K562 (cell line): ENCODE measurements at regions not wholly inside any gene's neighbourhood (a gene's known extent, or its start where the extent isn't known, plus 50 kb on each side); places are given as distances from the start of the nearest gene placed in this dataset.

Source experiments
- ATAC-seq: fragments of 200-7000 bp; cut with Tn5 transposase; 3 replicates; pipeline ENCODE4 v1.9.1; 2020; ENCODE audit warnings: moderate library complexity
- BruUV-seq: library from RNA; stranded (reverse); fragments of 400-500 nt; replicated peaks from 2 replicates; lab custom pipeline; 2021; lab: Mats Ljungman, UMichigan
- CTCF ChIA-PET: fragments of 300-600 bp; formaldehyde crosslinking; extraction: SDS; loops from one replicate; lab custom pipeline; 2021; ENCODE audit warnings: low intra/inter-chr PET ratio; lab: Yijun Ruan, JAX
- POLR2A ChIA-PET: fragments of 300-600, 350-650 bp; sonication (Branson Sonifier 250); formaldehyde crosslinking; extraction: SDS; loops from one replicate; lab custom pipeline; 2021; ENCODE audit warnings: antibody characterized with exemption, inconsistent platforms; lab: Yijun Ruan, JAX
- DNase-seq, 4 experiments: peaks; one replicate each; pipeline versions ENCODE4 v3.0.0 to v3.0.0-alpha.2; 2011 to 2018; ENCODE audit warnings: low spot score in 3 of 4, mixed read lengths in 3 of 4; ENCODE audit errors: extremely low read depth in 1 of 4
- FAIRE-seq: peaks from 2 replicates; lab custom pipeline; 2011; peaks lifted over from hg19 to GRCh38; lab: Jason Lieb, UNC
- H2AFZ ChIP-seq: 2 replicates; pipeline ENCODE4 v1.6.0; 2011; ENCODE audit warnings: low read depth, low read length, control low read depth, inconsistent platforms
- H3K27ac ChIP-seq: fragments of 200-600 bp; 3 replicates; pipeline ENCODE4 v1.8.0; 2011; ENCODE audit warnings: low read depth, mild to moderate bottlenecking, control low read depth, inconsistent platforms, low read length, moderate library complexity, mixed read lengths; ENCODE audit errors: extremely low read depth
- H3K27me3 ChIP-seq, 2 experiments: fragments of 300-600 bp in 1 of 2; 2 replicates in 1 of 2; 3 replicates in 1 of 2; pipeline versions ENCODE4 v1.6.0 to v1.8.0; 2011; ENCODE audit warnings: inconsistent platforms in 2 of 2, low read length in 2 of 2, mild to moderate bottlenecking in 1 of 2, mixed read lengths in 1 of 2, moderate library complexity in 1 of 2; ENCODE audit not compliant: control insufficient read depth in 2 of 2, insufficient read depth in 2 of 2
- H3K36me3 ChIP-seq: fragments of 300-600 bp; 3 replicates; pipeline ENCODE4 v1.8.0; 2011; ENCODE audit warnings: mild to moderate bottlenecking, low read length, inconsistent platforms; ENCODE audit not compliant: control insufficient read depth, insufficient read depth
- H3K4me1 ChIP-seq, 2 experiments: fragments of 200-600 bp in 1 of 2; replicated peaks in 1 of 2; 2 replicates in 1 of 2; 3 replicates in 1 of 2; pipeline versions ENCODE4 v1.5.1 to v1.8.0; 2011; ENCODE audit warnings: inconsistent platforms in 2 of 2, low read length in 2 of 2, mild to moderate bottlenecking in 1 of 2, mixed read lengths in 1 of 2, moderate library complexity in 1 of 2; ENCODE audit not compliant: control insufficient read depth in 2 of 2, insufficient read depth in 2 of 2
- H3K4me2 ChIP-seq: 2 replicates; pipeline ENCODE4 v1.6.1; 2011; ENCODE audit warnings: low read length, control low read depth, inconsistent platforms, mixed read lengths; ENCODE audit not compliant: insufficient read depth
- H3K4me3 ChIP-seq: fragments of 200-600 bp; sonication (generic), shearing (Covaris generic); 2 replicates; pipeline ENCODE4 v1.5.1; 2016; ENCODE audit warnings: control low read depth, inconsistent platforms
- H3K79me2 ChIP-seq: fragments of 200-600 bp; 3 replicates; pipeline ENCODE4 v1.8.0; 2011; ENCODE audit warnings: low read length, inconsistent platforms; ENCODE audit not compliant: control insufficient read depth, insufficient read depth
- H3K9ac ChIP-seq, 2 experiments: 2 replicates each; pipeline versions ENCODE4 v1.6.0 to v1.6.1; 2011; ENCODE audit warnings: low read depth in 2 of 2, low read length in 2 of 2, control low read depth in 1 of 2, inconsistent platforms in 1 of 2, mild to moderate bottlenecking in 1 of 2, mixed read lengths in 1 of 2; ENCODE audit not compliant: insufficient read depth in 1 of 2
- H3K9me1 ChIP-seq: one replicate; pipeline ENCODE4 v1.6.0; 2011; ENCODE audit warnings: inconsistent platforms, mild to moderate bottlenecking, low read length, moderate library complexity; ENCODE audit not compliant: control insufficient read depth, insufficient read depth
- H3K9me3 ChIP-seq: replicated peaks from 2 replicates; pipeline ENCODE4 v1.5.1; 2011; ENCODE audit warnings: low read depth, low read length, inconsistent platforms; ENCODE audit not compliant: control insufficient read depth, insufficient read depth
- H4K20me1 ChIP-seq: replicated peaks from 2 replicates; pipeline ENCODE4 v1.6.1; 2011; ENCODE audit warnings: low read length, inconsistent platforms, mixed read lengths; ENCODE audit not compliant: control insufficient read depth, insufficient read depth
- ARHGAP35 ChIP-seq: fragments of 450-650 bp; IDR thresholded peaks from 2 replicates; pipeline ENCODE4 v1.6.1; 2018; ENCODE audit not compliant: partially characterized antibody
- DPF2 ChIP-seq: fragments of 450-650 bp; IDR thresholded peaks from 2 replicates; pipeline ENCODE4 v1.6.1; 2016
- EP400 ChIP-seq: fragments of 450-650 bp; IDR thresholded peaks from 2 replicates; pipeline ENCODE4 v1.6.1; 2017; ENCODE audit warnings: antibody characterized with exemption, mild to moderate bottlenecking, moderate library complexity
- HDAC2 ChIP-seq: fragments of 450-650 bp; IDR thresholded peaks from 2 replicates; pipeline ENCODE4 v1.6.1; 2016; ENCODE audit warnings: mild to moderate bottlenecking
- HDGF ChIP-seq: fragments of 450-650 bp; IDR thresholded peaks from 2 replicates; pipeline ENCODE4 v1.6.1; 2016
- KLF10 ChIP-seq: fragments of 250-450 bp; sonication (Bioruptor Pico); IDR thresholded peaks from 2 replicates; pipeline ENCODE4 v1.6.1; 2021; ENCODE audit warnings: matching md5 sums
- SMARCA4 ChIP-seq: fragments of 450-650 bp; IDR thresholded peaks from 2 replicates; pipeline ENCODE4 v1.6.1; 2016
- ZNF586 ChIP-seq: fragments of 450-650 bp; formaldehyde crosslinking; conservative IDR thresholded peaks from 2 replicates; pipeline ENCODE4 v1.4.0; 2020; ENCODE audit warnings: mild to moderate bottlenecking, moderate library complexity
- WGBS: fragments of 100-300 bp; shearing (Covaris generic); methylation state at CpG from one replicate; pipeline ENCODE4 v1.1.6; 2016; ENCODE audit warnings: low coverage, mixed read lengths; ENCODE audit not compliant: insufficient coverage; ENCODE audit errors: missing lambda C conversion rate; 5-methylcytosine and 5-hydroxymethylcytosine counted together
- in situ Hi-C: fragments of 300-500 bp; cut with MboI; formaldehyde crosslinking; loops from 4 replicates; pipeline ENCODE4 v1.15.0; 2018; ENCODE audit warnings: inconsistent platforms, mixed read lengths
- intact Hi-C: fragments of 100-400 bp; cut with micrococcal nuclease; formaldehyde crosslinking; loops from 2 replicates; pipeline ENCODE4 v1.14.2; 2022
- TF ChIP-seq, protein P1 (sequence below): fragments of 200-400 bp; formaldehyde crosslinking; IDR thresholded peaks from 2 replicates; pipeline ENCODE4 v1.6.1; 2017; ENCODE audit warnings: mild to moderate bottlenecking, low read depth, low read length, moderate library complexity
- TF ChIP-seq, protein P2 (sequence below), 2 experiments: fragments of 450-650 bp; conservative IDR thresholded peaks; 2 replicates each; pipeline ENCODE4 v1.6.1; 2017; ENCODE audit warnings: mild to moderate bottlenecking in 2 of 2, moderate library complexity in 2 of 2

DNA sequence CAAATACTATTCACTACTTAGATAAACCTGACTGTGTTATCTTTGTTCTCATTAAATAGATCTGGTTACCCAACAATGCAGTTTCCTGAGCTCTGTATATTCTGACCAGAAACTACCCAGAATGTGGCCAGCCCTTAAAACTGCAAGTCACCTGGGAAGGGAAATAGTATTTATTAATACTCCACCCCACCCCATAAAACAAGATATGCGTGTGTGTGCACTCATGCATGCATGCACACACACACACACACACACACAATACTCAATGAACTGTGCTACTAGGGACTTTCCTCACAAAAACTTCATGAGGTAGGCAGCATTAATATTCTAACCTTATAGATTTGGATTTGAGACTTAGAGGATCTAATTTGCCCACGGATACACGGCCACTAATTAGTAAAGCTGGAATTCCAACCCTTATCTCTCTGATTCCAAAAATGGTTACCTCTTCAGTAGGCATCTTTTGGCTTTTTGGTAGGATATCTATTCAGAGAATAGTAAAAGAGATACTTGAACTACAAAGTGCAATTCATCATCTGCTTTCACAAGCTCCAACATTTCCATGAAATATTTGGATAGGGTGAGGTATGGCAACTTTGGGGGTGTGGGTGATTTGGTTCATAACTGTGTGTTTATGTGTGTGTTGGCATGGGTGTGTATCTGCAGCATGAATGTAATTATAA lies 197.0 kb upstream of the CFAP20DC start:
- H2AFZ ChIP-seq = no peak overlapping the region
- intact Hi-C loops (no loop called here), in situ Hi-C loops (no loop called here)
- no peaks in the 10 kb centered on the region for H4K20me1 ChIP-seq
- H3K79me2 ChIP-seq = no peaks in the 10 kb centered on the region
- no peak for FAIRE-seq
- BruUV-seq = no TSS peak
- WGBS = 0% methylated on average over 3 of the region's 3 CpGs
- no peak for DNase-seq
- no peak overlapping the region for H3K4me2 ChIP-seq
- H3K27me3 ChIP-seq = no peaks in the 10 kb centered on the region
- no peaks in the 10 kb centered on the region for H3K9me1 ChIP-seq
- TF ChIP-seq, protein P1, sequence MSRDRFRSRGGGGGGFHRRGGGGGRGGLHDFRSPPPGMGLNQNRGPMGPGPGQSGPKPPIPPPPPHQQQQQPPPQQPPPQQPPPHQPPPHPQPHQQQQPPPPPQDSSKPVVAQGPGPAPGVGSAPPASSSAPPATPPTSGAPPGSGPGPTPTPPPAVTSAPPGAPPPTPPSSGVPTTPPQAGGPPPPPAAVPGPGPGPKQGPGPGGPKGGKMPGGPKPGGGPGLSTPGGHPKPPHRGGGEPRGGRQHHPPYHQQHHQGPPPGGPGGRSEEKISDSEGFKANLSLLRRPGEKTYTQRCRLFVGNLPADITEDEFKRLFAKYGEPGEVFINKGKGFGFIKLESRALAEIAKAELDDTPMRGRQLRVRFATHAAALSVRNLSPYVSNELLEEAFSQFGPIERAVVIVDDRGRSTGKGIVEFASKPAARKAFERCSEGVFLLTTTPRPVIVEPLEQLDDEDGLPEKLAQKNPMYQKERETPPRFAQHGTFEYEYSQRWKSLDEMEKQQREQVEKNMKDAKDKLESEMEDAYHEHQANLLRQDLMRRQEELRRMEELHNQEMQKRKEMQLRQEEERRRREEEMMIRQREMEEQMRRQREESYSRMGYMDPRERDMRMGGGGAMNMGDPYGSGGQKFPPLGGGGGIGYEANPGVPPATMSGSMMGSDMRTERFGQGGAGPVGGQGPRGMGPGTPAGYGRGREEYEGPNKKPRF = no peak
- no peak for TF ChIP-seq HDGF
- TF ChIP-seq, protein P2, sequence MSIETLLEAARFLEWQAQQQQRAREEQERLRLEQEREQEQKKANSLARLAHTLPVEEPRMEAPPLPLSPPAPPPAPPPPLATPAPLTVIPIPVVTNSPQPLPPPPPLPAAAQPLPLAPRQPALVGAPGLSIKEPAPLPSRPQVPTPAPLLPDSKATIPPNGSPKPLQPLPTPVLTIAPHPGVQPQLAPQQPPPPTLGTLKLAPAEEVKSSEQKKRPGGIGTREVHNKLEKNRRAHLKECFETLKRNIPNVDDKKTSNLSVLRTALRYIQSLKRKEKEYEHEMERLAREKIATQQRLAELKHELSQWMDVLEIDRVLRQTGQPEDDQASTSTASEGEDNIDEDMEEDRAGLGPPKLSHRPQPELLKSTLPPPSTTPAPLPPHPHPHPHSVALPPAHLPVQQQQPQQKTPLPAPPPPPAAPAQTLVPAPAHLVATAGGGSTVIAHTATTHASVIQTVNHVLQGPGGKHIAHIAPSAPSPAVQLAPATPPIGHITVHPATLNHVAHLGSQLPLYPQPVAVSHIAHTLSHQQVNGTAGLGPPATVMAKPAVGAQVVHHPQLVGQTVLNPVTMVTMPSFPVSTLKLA (conservative IDR thresholded peaks at IDR 0.05) = no peak
- no peak for TF ChIP-seq DPF2
- TF ChIP-seq KLF10 = no peak
- no peak for TF ChIP-seq EP400
- no peak for TF ChIP-seq SMARCA4
- TF ChIP-seq ARHGAP35 = no peak
- TF ChIP-seq ZNF586 (CRISPR knock-in tag) = no peak
- TF ChIP-seq HDAC2 = no peak
- no peak overlapping the region for H3K9ac ChIP-seq
- no peak overlapping the region for H3K4me3 ChIP-seq
- ATAC-seq = no peak
- no peaks in the 10 kb centered on the region for H3K4me1 ChIP-seq
- H3K36me3 ChIP-seq = no peaks in the 10 kb centered on the region
- ChIA-PET CTCF (no interaction called here), POLR2A (no interaction called here)
- H3K27ac ChIP-seq = no peak overlapping the region
- no peaks in the 10 kb centered on the region for H3K9me3 ChIP-seq
